NCI-H1436 treated with DMSO at 0.1 percent for 48 hours (cell line): ENCODE measurements at regions not wholly inside any gene's neighbourhood (a gene's known extent, or its start where the extent isn't known, plus 50 kb on each side); places are given as distances from the start of the nearest gene placed in this dataset.

Experiments
- DNase-seq: peaks from one replicate; lab custom pipeline; 2025; lab: John Stamatoyannopoulos, UW

GRCh38 chr10:78479467-78479866 is 445.8 kb downstream of the RPS24 start:
- no peak for DNase-seq

GRCh38 chr10:78481842-78482241 is 448.2 kb downstream of the RPS24 start:
- no peak for DNase-seq

- DNase-seq, result no peak
Observed at GRCh38 chr10:78483641-78484040, 450.0 kb downstream of the RPS24 start.

DNA sequence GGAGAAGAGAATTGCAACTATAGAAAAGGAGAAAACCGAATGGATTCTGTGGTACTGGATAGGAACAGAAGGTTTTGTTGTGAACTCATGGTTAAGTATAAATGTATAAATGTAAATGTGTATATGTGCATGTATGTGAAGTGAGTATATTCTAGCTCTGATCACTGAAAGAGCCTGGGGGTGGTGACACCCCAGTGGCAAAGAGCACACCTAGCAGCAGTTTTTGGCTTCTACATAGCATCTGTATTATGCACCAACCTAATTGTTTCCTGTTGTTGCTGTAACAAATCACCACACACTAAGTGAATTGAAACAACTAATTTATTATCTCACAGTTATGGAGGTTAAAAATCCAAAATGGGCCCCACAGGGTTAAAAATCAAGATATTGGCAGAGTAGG is 455.4 kb downstream of the RPS24 start:
- no peak for DNase-seq

GRCh38 chr10:78491812-78492211 is 458.1 kb downstream of the RPS24 start:
- DNase-seq, result no peak

GRCh38 chr10:78492424-78492823 is 458.8 kb downstream of the RPS24 start:
- DNase-seq, result no peak

- DNase-seq, result no peak
Observed at GRCh38 chr10:78494179-78494578, 460.5 kb downstream of the RPS24 start.

DNA sequence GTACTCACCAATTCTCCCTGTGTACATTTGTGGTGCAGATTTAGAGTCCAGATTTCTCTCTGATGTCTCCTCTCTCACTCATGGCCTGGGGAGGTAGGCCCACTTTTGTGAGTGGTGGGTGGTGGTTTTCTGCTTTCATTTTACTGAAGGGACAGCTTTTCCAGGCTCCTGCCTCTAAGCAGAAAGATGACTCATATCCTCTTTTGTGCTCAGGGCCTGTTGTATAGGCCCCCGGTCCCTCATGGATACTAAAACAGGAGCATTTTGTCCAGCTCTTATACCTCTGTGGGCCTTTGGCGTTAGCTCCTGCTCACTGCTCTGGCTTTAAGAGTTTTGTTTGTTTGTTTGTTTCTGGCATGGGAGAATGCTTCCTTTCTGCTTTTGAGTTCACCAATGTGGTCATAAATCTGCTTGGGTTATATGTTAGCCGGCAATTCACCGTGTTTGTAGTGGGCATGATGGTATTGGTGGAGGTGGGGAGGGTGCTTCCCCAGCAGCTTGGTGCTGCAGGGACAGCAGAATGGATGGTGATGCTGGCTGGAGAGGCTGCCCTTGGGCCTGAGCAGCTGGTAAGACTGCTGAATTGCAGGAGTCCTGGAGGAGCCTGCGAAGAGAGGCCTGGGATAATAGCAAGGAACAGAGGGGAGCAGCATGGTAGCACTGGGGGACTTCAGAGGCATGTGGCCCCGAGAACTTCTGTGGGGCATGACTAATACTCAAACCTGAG is 468.7 kb downstream of the RPS24 start:
- no peak for DNase-seq

GRCh38 chr10:78504181-78504580 is 470.5 kb downstream of the RPS24 start:
- DNase-seq, result no peak

DNA sequence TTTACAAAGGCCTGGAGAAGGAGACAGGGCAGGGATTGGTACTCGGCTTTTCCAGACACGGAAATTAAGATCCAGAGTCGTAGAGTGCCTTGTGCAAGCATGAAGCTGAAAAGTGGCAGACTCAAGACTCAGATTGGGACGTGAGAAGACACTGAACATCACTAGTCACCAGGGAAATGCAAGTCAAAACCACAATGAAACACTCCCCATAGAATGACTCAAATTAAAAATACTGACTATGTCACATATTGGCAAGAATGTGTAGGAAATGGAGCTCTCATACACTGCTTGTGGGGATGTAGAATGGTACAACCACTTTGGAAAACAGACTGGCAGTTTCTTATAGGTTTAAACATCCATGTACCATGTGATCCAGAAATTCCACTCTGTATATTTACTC is 472.0 kb downstream of the RPS24 start:
- no peak for DNase-seq

- DNase-seq, result no peak
Observed at GRCh38 chr10:78506614-78507013, 473.0 kb downstream of the RPS24 start.

- no peak for DNase-seq
Observed at GRCh38 chr10:78507510-78508160, 474.0 kb downstream of the RPS24 start.

DNA sequence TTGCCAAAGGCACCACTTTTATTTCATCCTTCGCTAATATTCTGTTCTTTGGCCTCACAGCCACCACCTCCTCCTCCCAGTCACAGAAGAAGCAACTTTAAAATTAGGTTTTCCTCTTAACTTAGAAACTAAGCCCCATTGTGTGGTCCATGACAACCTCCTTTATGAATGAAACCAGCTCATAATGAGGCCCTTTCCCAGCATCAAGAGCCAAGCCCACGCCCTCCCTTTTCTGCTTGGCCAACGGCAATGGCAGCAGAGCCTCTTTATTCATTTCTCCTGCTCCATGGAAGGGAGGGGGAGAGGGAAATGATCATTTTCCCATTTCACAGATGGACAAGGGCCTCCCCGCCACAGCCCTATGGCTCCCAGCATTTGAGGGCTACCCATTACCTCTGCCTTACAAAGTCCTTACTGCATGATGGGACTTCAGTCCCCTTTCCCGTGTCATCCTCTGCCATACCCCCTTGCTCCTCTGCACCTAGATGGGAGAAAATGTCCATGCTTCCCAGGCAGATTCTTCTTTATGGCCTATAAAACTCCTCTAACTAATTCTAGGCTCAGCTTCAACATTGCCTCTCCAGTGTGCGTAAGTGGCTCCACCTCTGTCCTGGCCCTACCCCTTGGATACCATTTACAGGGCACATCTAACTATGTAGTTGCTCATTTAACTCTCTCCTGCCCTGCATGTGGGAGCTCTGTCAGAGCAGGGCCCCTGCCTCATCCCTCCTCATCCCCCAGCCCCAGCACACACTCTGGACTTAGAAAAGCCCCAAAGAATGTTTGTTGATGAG is 475.5 kb downstream of the RPS24 start:
- no peak for DNase-seq

GRCh38 chr10:78510566-78511323 is 477.1 kb downstream of the RPS24 start:
- no peak for DNase-seq

- no peak for DNase-seq
Observed at GRCh38 chr10:78511324-78512204, 477.9 kb downstream of the RPS24 start.

DNA sequence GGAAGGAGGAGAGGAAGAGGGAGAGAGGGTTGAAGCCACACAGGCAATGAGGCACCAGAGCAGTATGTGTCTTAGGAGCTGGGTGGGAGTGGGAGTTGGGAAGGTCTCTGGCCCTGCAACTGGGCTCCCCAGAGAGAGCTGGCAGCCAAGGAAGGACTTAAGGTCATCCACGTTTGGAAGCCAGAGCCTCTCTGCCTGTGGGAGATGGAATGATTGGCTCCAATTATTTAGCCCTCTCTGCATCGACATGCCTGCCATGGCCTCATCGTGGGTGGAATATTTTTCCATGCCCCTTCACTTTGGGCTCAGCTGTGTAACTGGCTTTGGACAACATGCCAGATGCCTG is 478.5 kb downstream of the RPS24 start:
- no peak for DNase-seq

DNA sequence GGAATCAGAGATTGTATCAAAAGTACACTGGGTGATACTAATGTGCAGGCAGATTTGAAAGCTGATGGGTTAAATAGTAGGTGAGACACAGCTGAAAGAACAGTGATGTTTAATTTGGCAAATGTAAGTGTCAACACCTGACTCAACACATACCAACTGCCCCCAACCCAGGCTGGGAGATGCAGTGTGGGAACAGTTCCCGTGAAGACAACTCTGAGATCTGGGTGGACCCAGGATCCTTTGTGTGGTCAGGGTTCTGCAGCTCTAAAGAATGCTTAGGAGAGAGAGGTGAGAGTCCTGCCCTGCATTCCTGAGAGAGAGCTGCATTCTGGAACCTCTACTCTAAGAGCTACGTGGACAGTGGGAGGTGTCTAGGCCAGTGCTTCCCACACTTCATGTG is 479.7 kb downstream of the RPS24 start:
- no peak for DNase-seq

DNA sequence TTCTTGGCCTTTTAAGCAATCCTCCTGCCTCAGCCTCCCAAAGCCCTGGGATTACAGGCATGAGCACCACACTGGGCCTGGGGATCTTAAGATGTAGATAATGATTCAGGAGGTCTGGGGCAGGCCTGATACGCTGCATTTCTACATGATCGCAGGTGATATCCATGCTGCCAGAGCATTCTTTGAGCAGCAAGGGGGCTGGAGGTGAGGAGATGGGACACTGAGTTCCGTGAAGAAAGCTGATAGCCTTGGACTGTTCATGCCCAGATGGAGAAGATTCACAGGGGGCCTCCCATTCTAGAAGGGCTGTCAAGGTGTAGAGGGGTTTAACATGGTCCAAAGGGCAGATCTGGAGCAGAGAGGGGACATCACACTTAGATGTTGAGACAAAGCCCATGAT is 480.3 kb downstream of the RPS24 start:
- no peak for DNase-seq

DNA sequence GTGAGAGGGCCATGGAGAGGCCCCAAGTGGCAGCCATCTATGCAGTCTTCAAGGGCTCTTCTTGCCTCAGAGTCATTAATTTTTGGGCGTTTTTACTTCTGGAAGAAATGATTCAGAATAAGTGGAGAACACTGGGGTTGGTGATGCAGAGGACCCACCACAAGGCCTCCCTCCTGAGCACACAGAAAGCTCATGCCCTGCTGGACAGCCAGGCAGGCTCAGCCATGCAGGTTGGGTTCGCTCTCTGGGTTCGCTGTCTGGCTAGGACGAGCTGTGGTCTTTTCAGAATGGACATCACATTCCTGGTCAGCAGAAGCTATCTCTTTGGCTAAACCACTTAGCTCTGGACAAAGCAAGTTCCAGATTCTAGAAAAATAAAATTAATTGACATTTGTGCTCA is 480.8 kb downstream of the RPS24 start:
- DNase-seq, result no peak

GRCh38 chr10:78515038-78515872 is 481.6 kb downstream of the RPS24 start:
- no peak for DNase-seq

- no peak for DNase-seq
Observed at GRCh38 chr10:78515873-78516153, 482.1 kb downstream of the RPS24 start.
